ENCODE measurements at regions not wholly inside any gene's neighbourhood (a gene's known extent, or its start where the extent isn't known, plus 50 kb on each side); places are given as distances from the start of the nearest gene placed in this dataset.

DNA sequence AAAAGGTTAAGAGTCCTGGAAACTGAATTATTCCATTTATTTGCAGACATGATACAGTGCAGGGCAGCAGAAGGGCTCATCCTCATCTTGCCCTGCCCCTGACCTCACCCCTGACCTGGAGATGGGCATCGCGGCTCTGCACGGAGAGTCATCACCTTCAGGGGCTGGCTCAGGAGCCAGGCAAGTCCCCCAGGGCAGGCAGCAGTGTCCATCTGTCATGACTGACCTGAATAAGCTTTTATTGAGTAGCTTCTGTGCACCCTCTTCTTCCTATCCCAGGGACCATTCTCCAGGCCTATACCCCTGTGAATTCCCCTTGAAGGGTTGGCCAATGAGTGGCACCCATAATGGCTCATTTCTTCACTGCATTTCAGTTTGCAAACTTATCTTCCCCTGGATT is 484.2 kb downstream of the ZNF536 start:
- TF ChIP-seq, protein P1, sequence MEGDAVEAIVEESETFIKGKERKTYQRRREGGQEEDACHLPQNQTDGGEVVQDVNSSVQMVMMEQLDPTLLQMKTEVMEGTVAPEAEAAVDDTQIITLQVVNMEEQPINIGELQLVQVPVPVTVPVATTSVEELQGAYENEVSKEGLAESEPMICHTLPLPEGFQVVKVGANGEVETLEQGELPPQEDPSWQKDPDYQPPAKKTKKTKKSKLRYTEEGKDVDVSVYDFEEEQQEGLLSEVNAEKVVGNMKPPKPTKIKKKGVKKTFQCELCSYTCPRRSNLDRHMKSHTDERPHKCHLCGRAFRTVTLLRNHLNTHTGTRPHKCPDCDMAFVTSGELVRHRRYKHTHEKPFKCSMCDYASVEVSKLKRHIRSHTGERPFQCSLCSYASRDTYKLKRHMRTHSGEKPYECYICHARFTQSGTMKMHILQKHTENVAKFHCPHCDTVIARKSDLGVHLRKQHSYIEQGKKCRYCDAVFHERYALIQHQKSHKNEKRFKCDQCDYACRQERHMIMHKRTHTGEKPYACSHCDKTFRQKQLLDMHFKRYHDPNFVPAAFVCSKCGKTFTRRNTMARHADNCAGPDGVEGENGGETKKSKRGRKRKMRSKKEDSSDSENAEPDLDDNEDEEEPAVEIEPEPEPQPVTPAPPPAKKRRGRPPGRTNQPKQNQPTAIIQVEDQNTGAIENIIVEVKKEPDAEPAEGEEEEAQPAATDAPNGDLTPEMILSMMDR (IDR thresholded peaks at IDR 0.05; ENCODE audit: low read length) = no peak
- TF ChIP-seq EZH2 (optimal IDR thresholded peaks at IDR 0.05; ENCODE audit: low read depth, low read length) = no peak

Measured in MM.1S (cell line).